ENCODE measurements at regions not wholly inside any gene's neighbourhood (a gene's known extent, or its start where the extent isn't known, plus 50 kb on each side); places are given as distances from the start of the nearest gene placed in this dataset.

DNA sequence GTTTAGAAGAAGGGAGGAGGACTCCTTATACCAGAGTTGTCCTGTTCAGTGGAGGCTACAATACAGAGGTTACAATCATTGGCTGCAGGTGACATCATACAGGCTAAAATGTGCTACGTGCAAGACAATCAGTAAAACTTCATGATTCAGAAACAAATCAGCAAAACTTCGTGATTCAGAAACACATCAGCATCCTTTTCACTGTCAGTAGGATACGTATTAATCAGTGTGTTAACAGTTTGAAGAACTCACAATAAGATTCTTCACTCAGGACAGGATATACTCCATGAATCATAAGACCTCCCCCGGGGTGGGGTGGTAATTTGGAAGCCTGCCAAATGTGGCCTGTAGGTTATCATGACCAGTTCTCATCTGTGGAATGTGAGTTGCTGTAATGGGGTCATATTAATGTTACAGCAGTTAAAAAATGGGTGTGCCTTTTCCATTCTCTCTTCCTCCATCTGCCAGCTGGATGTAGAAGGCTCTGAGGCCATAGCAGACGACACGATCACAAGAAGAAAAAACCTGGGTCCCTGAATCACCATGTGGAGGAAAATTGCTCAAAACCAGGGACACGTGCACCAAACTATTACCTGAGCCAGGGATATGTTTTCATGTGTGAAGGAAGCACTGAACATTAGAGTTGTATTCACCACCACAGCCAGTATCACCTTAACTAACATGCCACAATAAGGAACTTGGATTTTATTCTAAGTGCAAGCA lies 134.8 kb upstream of the CREB1 start (continued):
- TF ChIP-seq, protein P1, sequence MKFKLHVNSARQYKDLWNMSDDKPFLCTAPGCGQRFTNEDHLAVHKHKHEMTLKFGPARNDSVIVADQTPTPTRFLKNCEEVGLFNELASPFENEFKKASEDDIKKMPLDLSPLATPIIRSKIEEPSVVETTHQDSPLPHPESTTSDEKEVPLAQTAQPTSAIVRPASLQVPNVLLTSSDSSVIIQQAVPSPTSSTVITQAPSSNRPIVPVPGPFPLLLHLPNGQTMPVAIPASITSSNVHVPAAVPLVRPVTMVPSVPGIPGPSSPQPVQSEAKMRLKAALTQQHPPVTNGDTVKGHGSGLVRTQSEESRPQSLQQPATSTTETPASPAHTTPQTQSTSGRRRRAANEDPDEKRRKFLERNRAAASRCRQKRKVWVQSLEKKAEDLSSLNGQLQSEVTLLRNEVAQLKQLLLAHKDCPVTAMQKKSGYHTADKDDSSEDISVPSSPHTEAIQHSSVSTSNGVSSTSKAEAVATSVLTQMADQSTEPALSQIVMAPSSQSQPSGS (CRISPR knock-in tag; IDR thresholded peaks at IDR 0.05): no peak
- no peak for TF ChIP-seq ZNF184 (CRISPR knock-in tag; IDR thresholded peaks at IDR 0.05)
- no peak for TF ChIP-seq KAT8 (IDR thresholded peaks at IDR 0.05; ENCODE audit: low read depth)
- TF ChIP-seq L3MBTL2 (IDR thresholded peaks at IDR 0.05): peak; percentile 24; the same call in 1 of the 2 replicates
- TF ChIP-seq HNRNPLL (IDR thresholded peaks at IDR 0.05; ENCODE audit: low read depth, low read length, poor library complexity, severe bottlenecking): no peak
- TF ChIP-seq SMARCA4 (IDR thresholded peaks at IDR 0.05): no peak; the same call in 1 of the 2 replicates
- TF ChIP-seq CBFA2T2 (conservative IDR thresholded peaks at IDR 0.05): peak; percentile 51
- TF ChIP-seq, protein P2, sequence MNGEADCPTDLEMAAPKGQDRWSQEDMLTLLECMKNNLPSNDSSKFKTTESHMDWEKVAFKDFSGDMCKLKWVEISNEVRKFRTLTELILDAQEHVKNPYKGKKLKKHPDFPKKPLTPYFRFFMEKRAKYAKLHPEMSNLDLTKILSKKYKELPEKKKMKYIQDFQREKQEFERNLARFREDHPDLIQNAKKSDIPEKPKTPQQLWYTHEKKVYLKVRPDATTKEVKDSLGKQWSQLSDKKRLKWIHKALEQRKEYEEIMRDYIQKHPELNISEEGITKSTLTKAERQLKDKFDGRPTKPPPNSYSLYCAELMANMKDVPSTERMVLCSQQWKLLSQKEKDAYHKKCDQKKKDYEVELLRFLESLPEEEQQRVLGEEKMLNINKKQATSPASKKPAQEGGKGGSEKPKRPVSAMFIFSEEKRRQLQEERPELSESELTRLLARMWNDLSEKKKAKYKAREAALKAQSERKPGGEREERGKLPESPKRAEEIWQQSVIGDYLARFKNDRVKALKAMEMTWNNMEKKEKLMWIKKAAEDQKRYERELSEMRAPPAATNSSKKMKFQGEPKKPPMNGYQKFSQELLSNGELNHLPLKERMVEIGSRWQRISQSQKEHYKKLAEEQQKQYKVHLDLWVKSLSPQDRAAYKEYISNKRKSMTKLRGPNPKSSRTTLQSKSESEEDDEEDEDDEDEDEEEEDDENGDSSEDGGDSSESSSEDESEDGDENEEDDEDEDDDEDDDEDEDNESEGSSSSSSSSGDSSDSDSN (IDR thresholded peaks at IDR 0.05; ENCODE audit: borderline replicate concordance in 1 of 2, low read depth in 2 of 2, low read length in 2 of 2): no peak
- no peak for TF ChIP-seq BDP1 (IDR thresholded peaks at IDR 0.05; ENCODE audit: insufficient read depth, insufficient read length)
- TF ChIP-seq COPS2 (conservative IDR thresholded peaks at IDR 0.05): no peak
- TF ChIP-seq KLF6 (CRISPR knock-in tag; IDR thresholded peaks at IDR 0.05; ENCODE audit: borderline replicate concordance): no peak
- no peak for TF ChIP-seq GABPB2 (CRISPR knock-in tag; conservative IDR thresholded peaks at IDR 0.05)
- TF ChIP-seq ZKSCAN1 (IDR thresholded peaks at IDR 0.05; ENCODE audit: low read depth, low read length): no peak
- TF ChIP-seq, protein P3, sequence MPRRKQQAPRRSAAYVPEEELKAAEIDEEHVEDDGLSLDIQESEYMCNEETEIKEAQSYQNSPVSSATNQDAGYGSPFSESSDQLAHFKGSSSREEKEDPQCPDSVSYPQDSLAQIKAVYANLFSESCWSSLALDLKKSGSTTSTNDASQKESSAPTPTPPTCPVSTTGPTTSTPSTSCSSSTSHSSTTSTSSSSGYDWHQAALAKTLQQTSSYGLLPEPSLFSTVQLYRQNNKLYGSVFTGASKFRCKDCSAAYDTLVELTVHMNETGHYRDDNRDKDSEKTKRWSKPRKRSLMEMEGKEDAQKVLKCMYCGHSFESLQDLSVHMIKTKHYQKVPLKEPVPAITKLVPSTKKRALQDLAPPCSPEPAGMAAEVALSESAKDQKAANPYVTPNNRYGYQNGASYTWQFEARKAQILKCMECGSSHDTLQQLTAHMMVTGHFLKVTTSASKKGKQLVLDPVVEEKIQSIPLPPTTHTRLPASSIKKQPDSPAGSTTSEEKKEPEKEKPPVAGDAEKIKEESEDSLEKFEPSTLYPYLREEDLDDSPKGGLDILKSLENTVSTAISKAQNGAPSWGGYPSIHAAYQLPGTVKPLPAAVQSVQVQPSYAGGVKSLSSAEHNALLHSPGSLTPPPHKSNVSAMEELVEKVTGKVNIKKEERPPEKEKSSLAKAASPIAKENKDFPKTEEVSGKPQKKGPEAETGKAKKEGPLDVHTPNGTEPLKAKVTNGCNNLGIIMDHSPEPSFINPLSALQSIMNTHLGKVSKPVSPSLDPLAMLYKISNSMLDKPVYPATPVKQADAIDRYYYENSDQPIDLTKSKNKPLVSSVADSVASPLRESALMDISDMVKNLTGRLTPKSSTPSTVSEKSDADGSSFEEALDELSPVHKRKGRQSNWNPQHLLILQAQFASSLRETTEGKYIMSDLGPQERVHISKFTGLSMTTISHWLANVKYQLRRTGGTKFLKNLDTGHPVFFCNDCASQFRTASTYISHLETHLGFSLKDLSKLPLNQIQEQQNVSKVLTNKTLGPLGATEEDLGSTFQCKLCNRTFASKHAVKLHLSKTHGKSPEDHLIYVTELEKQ (CRISPR knock-in tag; IDR thresholded peaks at IDR 0.05): no peak
- TF ChIP-seq, protein P4, sequence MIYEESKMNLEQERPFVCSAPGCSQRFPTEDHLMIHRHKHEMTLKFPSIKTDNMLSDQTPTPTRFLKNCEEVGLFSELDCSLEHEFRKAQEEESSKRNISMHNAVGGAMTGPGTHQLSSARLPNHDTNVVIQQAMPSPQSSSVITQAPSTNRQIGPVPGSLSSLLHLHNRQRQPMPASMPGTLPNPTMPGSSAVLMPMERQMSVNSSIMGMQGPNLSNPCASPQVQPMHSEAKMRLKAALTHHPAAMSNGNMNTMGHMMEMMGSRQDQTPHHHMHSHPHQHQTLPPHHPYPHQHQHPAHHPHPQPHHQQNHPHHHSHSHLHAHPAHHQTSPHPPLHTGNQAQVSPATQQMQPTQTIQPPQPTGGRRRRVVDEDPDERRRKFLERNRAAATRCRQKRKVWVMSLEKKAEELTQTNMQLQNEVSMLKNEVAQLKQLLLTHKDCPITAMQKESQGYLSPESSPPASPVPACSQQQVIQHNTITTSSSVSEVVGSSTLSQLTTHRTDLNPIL (CRISPR knock-in tag; IDR thresholded peaks at IDR 0.05): no peak
- TF ChIP-seq, protein P5, sequence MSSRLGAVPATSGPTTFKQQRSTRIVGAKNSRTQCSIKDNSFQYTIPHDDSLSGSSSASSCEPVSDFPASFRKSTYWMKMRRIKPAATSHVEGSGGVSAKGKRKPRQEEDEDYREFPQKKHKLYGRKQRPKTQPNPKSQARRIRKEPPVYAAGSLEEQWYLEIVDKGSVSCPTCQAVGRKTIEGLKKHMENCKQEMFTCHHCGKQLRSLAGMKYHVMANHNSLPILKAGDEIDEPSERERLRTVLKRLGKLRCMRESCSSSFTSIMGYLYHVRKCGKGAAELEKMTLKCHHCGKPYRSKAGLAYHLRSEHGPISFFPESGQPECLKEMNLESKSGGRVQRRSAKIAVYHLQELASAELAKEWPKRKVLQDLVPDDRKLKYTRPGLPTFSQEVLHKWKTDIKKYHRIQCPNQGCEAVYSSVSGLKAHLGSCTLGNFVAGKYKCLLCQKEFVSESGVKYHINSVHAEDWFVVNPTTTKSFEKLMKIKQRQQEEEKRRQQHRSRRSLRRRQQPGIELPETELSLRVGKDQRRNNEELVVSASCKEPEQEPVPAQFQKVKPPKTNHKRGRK (tag; IDR thresholded peaks at IDR 0.05): no peak
- no peak for TF ChIP-seq MYC (IDR thresholded peaks at IDR 0.05; ENCODE audit: low read depth, low read length)
- TF ChIP-seq MYC (CRISPR knock-in tag; IDR thresholded peaks at IDR 0.05; ENCODE audit: borderline replicate concordance, low read depth): no peak

Measured in K562 (cell line).